ENCODE measurements at regions not wholly inside any gene's neighbourhood (a gene's known extent, or its start where the extent isn't known, plus 50 kb on each side); places are given as distances from the start of the nearest gene placed in this dataset.

- no peak overlapping the region for H3K27ac Mint-ChIP-seq
- no peaks in the 10 kb centered on the region for H3K4me1 ChIP-seq (ENCODE audit: control insufficient read depth in 1 of 2, insufficient read depth in 2 of 2, low read length in 2 of 2)
- no peaks in the 10 kb centered on the region for H3K9me3 ChIP-seq (replicated peaks in 1 of 2; ENCODE audit: control insufficient read depth in 1 of 2, insufficient read depth in 1 of 2, low read length in 2 of 2)
- no peak for DNase-seq
- WGBS (ENCODE audit: insufficient coverage) = no CpG with 5 or more reads among the region's 2 CpGs
- H4K20me1 ChIP-seq (ENCODE audit: insufficient read depth, low read length) = no peaks in the 10 kb centered on the region
- peaks cover 8 to 17% (median 9%) of the 10 kb centered on the region in 3 donors for H3K27me3 Mint-ChIP-seq (ENCODE audit: low read depth in 3 of 3)
- peaks cover 0 to 2% (median 0%) of the 10 kb centered on the region in 7 donors for H3K9me3 Mint-ChIP-seq
- no peak overlapping the region for H3K9ac ChIP-seq (ENCODE audit: insufficient read depth, low read length, poor library complexity, severe bottlenecking)
- no peak overlapping the region for H3K4me3 ChIP-seq (replicated peaks in 1 of 3; ENCODE audit: low read depth in 2 of 3, low read length in 3 of 3)
- no peak for TF ChIP-seq CTCF (IDR thresholded peaks at IDR 0.05)
- H3K79me2 ChIP-seq (ENCODE audit: insufficient read depth, low read length) = no peaks in the 10 kb centered on the region
- no peak overlapping the region for H2AFZ ChIP-seq (ENCODE audit: insufficient read depth, low read depth, low read length, poor library complexity, severe bottlenecking)
- no peak overlapping the region for H3K4me2 ChIP-seq (replicated peaks; ENCODE audit: extremely low read depth, low read length, poor library complexity, severe bottlenecking)
- peaks cover 7% of the 10 kb centered on the region in 2 donors for H3K27me3 ChIP-seq (ENCODE audit: control insufficient read depth in 2 of 2, insufficient read depth in 2 of 2, low read length in 2 of 2)
- H3K36me3 ChIP-seq (replicated peaks in 1 of 2; ENCODE audit: control insufficient read depth in 1 of 2, insufficient read depth in 2 of 2, low read length in 2 of 2) = no peaks in the 10 kb centered on the region
- no peak overlapping the region for H3K27ac ChIP-seq (ENCODE audit: low read depth in 1 of 2, low read length in 2 of 2)
- no peaks in the 10 kb centered on the region for H3K36me3 Mint-ChIP-seq
- intact Hi-C loops (cut with micrococcal nuclease) = no loop called here
- H3K4me3 Mint-ChIP-seq = no peak overlapping the region
- no peaks in the 10 kb centered on the region for H3K4me1 Mint-ChIP-seq
These were observed 62.0 kb upstream of the CD83 start for GRCh38 chr6:14055541-14055940.

GRCh38 chr6:14058029-14058695 lies 59.4 kb upstream of the CD83 start:
- Histone ChIP-seq H3K27me3 (ENCODE audit: control insufficient read depth in 2 of 2, insufficient read depth in 2 of 2, low read length in 2 of 2) (peaks cover 11 to 12% of the 10 kb centered on the region in 2 donors), H3K79me2 (ENCODE audit: insufficient read depth, low read length) (no peaks in the 10 kb centered on the region), H3K9me3 (replicated peaks in 1 of 2; ENCODE audit: control insufficient read depth in 1 of 2, insufficient read depth in 1 of 2, low read length in 2 of 2) (no peaks in the 10 kb centered on the region), H3K4me1 (ENCODE audit: control insufficient read depth in 1 of 2, insufficient read depth in 2 of 2, low read length in 2 of 2) (no peaks in the 10 kb centered on the region), H4K20me1 (ENCODE audit: insufficient read depth, low read length) (no peaks in the 10 kb centered on the region), H3K27ac (ENCODE audit: low read depth in 1 of 2, low read length in 2 of 2) (no peak overlapping the region), H3K4me2 (replicated peaks; ENCODE audit: extremely low read depth, low read length, poor library complexity, severe bottlenecking) (no peak overlapping the region), H3K9ac (ENCODE audit: insufficient read depth, low read length, poor library complexity, severe bottlenecking) (no peak overlapping the region), H2AFZ (ENCODE audit: insufficient read depth, low read depth, low read length, poor library complexity, severe bottlenecking) (no peak overlapping the region), H3K36me3 (replicated peaks in 1 of 2; ENCODE audit: control insufficient read depth in 1 of 2, insufficient read depth in 2 of 2, low read length in 2 of 2) (no peaks in the 10 kb centered on the region), H3K4me3 (replicated peaks in 1 of 3; ENCODE audit: low read depth in 2 of 3, low read length in 3 of 3) (no peak overlapping the region)
- Mint-ChIP-seq H3K27ac (no peak overlapping the region), H3K36me3 (no peaks in the 10 kb centered on the region), H3K27me3 (ENCODE audit: low read depth in 3 of 3) (peaks cover 6 to 19% (median 9%) of the 10 kb centered on the region in 3 donors), H3K4me1 (no peaks in the 10 kb centered on the region), H3K9me3 (peaks cover 0 to 5% (median 0%) of the 10 kb centered on the region in 7 donors), H3K4me3 (peak overlapping the region in 1 of 2 donors; percentile 36)
- no peak for DNase-seq
- 97% methylated on average over 9 of the region's 10 CpGs for WGBS (ENCODE audit: insufficient coverage)
- intact Hi-C loops (cut with micrococcal nuclease) = no loop called here
- TF ChIP-seq CTCF (IDR thresholded peaks at IDR 0.05) = no peak
